A673 (cell line): ENCODE measurements at regions not wholly inside any gene's neighbourhood (a gene's known extent, or its start where the extent isn't known, plus 50 kb on each side); places are given as distances from the start of the nearest gene placed in this dataset.
"Not testable (repeated sequence)": the region's sequence is repeated elsewhere in the genome, so short reads cannot be mapped to it uniquely, and the experiment has no call there.

Experiments used
- BruUV-seq: library from RNA; stranded (reverse); fragments of 400-500 nt; replicated peaks from 2 replicates; lab custom pipeline; 2021; lab: Mats Ljungman, UMichigan
- CTCF ChIA-PET: fragments of 300-600 bp; sonication (Branson Sonifier 250); formaldehyde crosslinking; loops from one replicate; lab custom pipeline; 2022; ENCODE audit warnings: antibody characterized with exemption; lab: Charles Lee
- POLR2A ChIA-PET: fragments of 300-600 bp; sonication (Branson Sonifier 250); formaldehyde crosslinking; loops from one replicate; lab custom pipeline; 2022; ENCODE audit warnings: antibody characterized with exemption; ENCODE audit not compliant: low non-redundant PET; lab: Charles Lee
- DNase-seq: peaks from one replicate; pipeline ENCODE4 v3.0.0-alpha.2; 2015; ENCODE audit warnings: low spot score
- H3K27ac ChIP-seq: fragments of 200-600 bp; sonication (generic); 2 replicates; pipeline ENCODE4 v1.5.1; 2016; ENCODE audit warnings: mixed run types, low read depth, mild to moderate bottlenecking, mixed read lengths, antibody characterized with exemption, low read length; ENCODE audit not compliant: poor library complexity, severe bottlenecking
- H3K27me3 ChIP-seq: fragments of 200-600 bp; sonication (generic); replicated peaks from 2 replicates; pipeline ENCODE4 v1.6.1; 2017; ENCODE audit warnings: mixed run types, low read depth, mild to moderate bottlenecking, mixed read lengths, antibody characterized with exemption, low read length; ENCODE audit not compliant: insufficient read depth, poor library complexity
- H3K36me3 ChIP-seq: fragments of 200-600 bp; sonication (generic); 2 replicates; pipeline ENCODE4 v1.6.1; 2016; ENCODE audit warnings: mixed run types, mild to moderate bottlenecking, mixed read lengths, antibody characterized with exemption, low read length; ENCODE audit not compliant: insufficient read depth, poor library complexity, severe bottlenecking
- H3K4me1 ChIP-seq: fragments of 200-600 bp; sonication (generic); 2 replicates; pipeline ENCODE4 v1.6.1; 2017; ENCODE audit warnings: mixed run types, mild to moderate bottlenecking, mixed read lengths, antibody characterized with exemption, low read length; ENCODE audit not compliant: insufficient read depth, poor library complexity, severe bottlenecking
- H3K4me3 ChIP-seq: fragments of 200-600 bp; sonication (generic); 2 replicates; pipeline ENCODE4 v1.5.1; 2016; ENCODE audit warnings: low read depth, mixed run types, mild to moderate bottlenecking, mixed read lengths, low read length; ENCODE audit not compliant: poor library complexity, severe bottlenecking
- H3K9me3 ChIP-seq: fragments of 200-600 bp; sonication (generic); 2 replicates; pipeline ENCODE4 v1.6.1; 2016; ENCODE audit warnings: mixed run types, low read depth, mild to moderate bottlenecking, mixed read lengths, antibody characterized with exemption, low read length; ENCODE audit not compliant: poor library complexity, severe bottlenecking
- EZH2 ChIP-seq: fragments of 200-600 bp; sonication (generic); IDR thresholded peaks from 2 replicates; pipeline ENCODE4 v1.6.1; 2017; ENCODE audit warnings: borderline replicate concordance, low read depth, mild to moderate bottlenecking, mixed read lengths, antibody characterized with exemption, low read length; ENCODE audit not compliant: poor library complexity, severe bottlenecking
- intact Hi-C: fragments of 100-400 bp; cut with micrococcal nuclease; formaldehyde crosslinking; loops from one replicate; pipeline ENCODE4 v1.10.0; 2022; ENCODE audit not compliant: unreplicated experiment
- TF ChIP-seq, protein P1 (sequence below): fragments of 300-800, 200-600 bp; sonication (generic); conservative IDR thresholded peaks from 2 replicates; pipeline ENCODE4 v1.5.1; 2017; ENCODE audit warnings: low read depth, mild to moderate bottlenecking, antibody characterized with exemption, low read length, moderate library complexity, mixed read lengths

DNA sequence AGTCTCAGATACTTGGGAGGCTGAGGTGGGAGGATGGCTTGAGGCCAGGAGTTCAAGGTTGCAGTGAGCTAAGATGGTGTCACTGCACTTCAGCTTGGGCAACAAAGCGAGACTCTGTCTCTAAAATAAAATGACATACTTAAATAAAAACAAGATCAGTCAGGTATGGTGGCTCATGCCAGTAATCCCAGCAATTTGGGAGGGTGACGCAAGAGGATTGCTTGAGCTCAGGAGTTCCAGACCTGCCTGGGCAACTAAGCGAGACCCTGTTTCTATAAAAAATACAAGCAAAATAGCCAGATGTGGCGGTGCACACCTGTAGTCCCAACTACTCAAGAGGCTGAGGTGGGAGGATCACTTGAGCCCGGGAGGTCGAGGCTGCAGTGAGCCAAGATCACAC, 149.6 kb downstream of the ZFP64 start:
- no peaks in the 10 kb centered on the region for H3K9me3 ChIP-seq
- no peak for DNase-seq
- H3K4me3 ChIP-seq = no peak overlapping the region
- ChIA-PET POLR2A (no interaction called here), CTCF (no interaction called here)
- H3K27ac ChIP-seq = no peak overlapping the region
- H3K36me3 ChIP-seq = no peaks in the 10 kb centered on the region
- intact Hi-C loops = no loop called here
- BruUV-seq = no TSS peak
- TF ChIP-seq EZH2 = no peak
- TF ChIP-seq, protein P1, sequence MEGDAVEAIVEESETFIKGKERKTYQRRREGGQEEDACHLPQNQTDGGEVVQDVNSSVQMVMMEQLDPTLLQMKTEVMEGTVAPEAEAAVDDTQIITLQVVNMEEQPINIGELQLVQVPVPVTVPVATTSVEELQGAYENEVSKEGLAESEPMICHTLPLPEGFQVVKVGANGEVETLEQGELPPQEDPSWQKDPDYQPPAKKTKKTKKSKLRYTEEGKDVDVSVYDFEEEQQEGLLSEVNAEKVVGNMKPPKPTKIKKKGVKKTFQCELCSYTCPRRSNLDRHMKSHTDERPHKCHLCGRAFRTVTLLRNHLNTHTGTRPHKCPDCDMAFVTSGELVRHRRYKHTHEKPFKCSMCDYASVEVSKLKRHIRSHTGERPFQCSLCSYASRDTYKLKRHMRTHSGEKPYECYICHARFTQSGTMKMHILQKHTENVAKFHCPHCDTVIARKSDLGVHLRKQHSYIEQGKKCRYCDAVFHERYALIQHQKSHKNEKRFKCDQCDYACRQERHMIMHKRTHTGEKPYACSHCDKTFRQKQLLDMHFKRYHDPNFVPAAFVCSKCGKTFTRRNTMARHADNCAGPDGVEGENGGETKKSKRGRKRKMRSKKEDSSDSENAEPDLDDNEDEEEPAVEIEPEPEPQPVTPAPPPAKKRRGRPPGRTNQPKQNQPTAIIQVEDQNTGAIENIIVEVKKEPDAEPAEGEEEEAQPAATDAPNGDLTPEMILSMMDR = no peak
- H3K27me3 ChIP-seq = no peaks in the 10 kb centered on the region
- H3K4me1 ChIP-seq = peaks cover 36% of the 10 kb centered on the region

DNA sequence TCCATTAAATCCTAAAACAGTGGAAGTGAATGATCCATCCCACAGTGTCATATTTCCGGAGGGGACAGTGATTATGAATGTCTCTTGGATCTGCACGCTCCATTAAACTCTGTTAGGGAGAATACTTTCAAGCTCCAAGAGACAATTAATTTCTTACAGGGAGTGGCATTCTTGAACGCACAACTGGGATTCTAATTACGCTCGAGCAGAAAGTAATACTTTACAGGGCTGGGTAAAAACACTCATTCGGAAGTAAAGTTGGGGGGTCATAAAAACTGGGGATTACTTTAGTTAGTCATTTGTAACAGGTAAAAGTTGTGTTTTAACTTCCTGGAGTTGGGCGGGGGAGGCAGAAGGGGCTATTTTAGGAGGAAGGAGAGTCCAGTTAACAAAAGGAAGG, 151.8 kb downstream of the ZFP64 start:
- peak overlapping the region; percentile 8 for H3K4me3 ChIP-seq
- peak; percentile 81 for DNase-seq
- BruUV-seq = no TSS peak
- ChIA-PET CTCF (interaction anchor here (0.5 kb wide), 1 partner anchor 400 kb away, joined by 4 read pairs; no protein-coding TSS in a partner anchor), POLR2A (no interaction called here)
- intact Hi-C loops = no loop called here
- H3K4me1 ChIP-seq = peaks cover 28% of the 10 kb centered on the region
- no peaks in the 10 kb centered on the region for H3K9me3 ChIP-seq
- no peaks in the 10 kb centered on the region for H3K27me3 ChIP-seq
- peak overlapping the region; percentile 52 for H3K27ac ChIP-seq
- H3K36me3 ChIP-seq = no peaks in the 10 kb centered on the region
- TF ChIP-seq EZH2 = no peak

DNA sequence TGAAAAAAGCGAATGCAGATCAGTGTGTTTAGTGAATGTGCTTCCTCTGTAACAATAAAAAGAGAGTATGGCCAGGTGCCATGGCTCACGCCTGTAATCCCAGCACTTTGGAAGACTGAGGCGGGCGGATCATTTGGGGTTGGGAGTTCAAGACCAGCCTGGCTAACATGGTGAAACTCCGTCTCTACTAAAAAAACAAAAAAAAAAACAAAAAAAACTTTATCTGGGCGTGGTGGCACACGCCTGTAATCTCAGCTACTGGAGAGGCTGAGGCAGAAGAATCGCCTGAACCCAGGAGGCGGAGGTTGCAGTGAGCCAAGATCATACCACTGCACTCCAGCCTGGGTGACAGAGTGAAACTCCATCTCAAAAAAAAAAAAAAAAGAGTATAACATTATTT, 152.9 kb downstream of the ZFP64 start:
- H3K36me3 ChIP-seq, BruUV-seq, H3K4me3 ChIP-seq, H3K27ac ChIP-seq, POLR2A ChIA-PET, H3K9me3 ChIP-seq, DNase-seq, H3K27me3 ChIP-seq, intact Hi-C loops: not testable (repeated sequence)
- CTCF ChIA-PET = interaction anchor here (0.6 kb wide), 1 partner anchor 242 kb away, joined by 9 read pairs; no protein-coding TSS in a partner anchor
- H3K4me1 ChIP-seq = peaks cover 28% of the 10 kb centered on the region

DNA sequence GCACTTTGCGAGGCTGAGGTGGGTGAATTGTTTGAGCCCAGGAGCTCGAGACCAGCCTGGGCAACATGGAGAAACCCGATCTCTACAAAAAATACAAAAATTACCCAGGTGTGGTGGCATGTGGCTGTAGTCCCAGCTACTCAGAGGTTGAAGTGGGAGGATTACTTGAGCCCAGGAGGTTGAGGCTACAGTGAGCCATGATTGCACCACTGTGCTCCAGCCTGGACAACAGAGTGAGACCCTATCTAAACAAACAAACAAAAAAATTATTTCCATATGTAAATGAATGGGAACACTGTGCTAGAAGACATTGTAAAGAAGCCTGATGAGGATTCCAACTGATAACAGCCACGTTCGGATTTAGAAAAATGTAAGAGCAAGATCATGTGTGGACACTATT, 154.2 kb downstream of the ZFP64 start:
- H3K4me1 ChIP-seq = peaks cover 38% of the 10 kb centered on the region
- H3K27ac ChIP-seq = no peak overlapping the region
- no peak overlapping the region for H3K4me3 ChIP-seq
- ChIA-PET POLR2A (interaction anchor here (0.7 kb wide), 1 partner anchor 385 kb away, joined by 14 read pairs; no protein-coding TSS in a partner anchor), CTCF (no interaction called here)
- intact Hi-C loops = no loop called here
- DNase-seq = no peak
- no TSS peak for BruUV-seq
- H3K9me3 ChIP-seq = no peaks in the 10 kb centered on the region
- H3K36me3 ChIP-seq = no peaks in the 10 kb centered on the region
- H3K27me3 ChIP-seq = no peaks in the 10 kb centered on the region
- no peak for TF ChIP-seq EZH2
- TF ChIP-seq, protein P1 = no peak
